MM.1S (cell line): ENCODE measurements at regions not wholly inside any gene's neighbourhood (a gene's known extent, or its start where the extent isn't known, plus 50 kb on each side); places are given as distances from the start of the nearest gene placed in this dataset.

ENCODE experiments used
- DNase-seq: peaks from one replicate; pipeline ENCODE4 v3.0.0-alpha.2; 2015
- H2AFZ ChIP-seq: fragments of 300-600 bp; sonication (generic); 2 replicates; pipeline ENCODE4 v1.6.0; 2016; ENCODE audit warnings: antibody characterized with exemption, low read length
- H3F3A ChIP-seq: fragments of 300-600 bp; sonication (generic); 2 replicates; pipeline ENCODE4 v1.6.1; 2016; ENCODE audit warnings: mild to moderate bottlenecking, antibody characterized with exemption, low read length, moderate library complexity, mixed read lengths; ENCODE audit not compliant: insufficient read depth
- H3K27ac ChIP-seq: fragments of 300-600 bp; sonication (generic); 2 replicates; pipeline ENCODE4 v1.5.1; 2016; ENCODE audit warnings: mild to moderate bottlenecking, low read length
- H3K27me3 ChIP-seq: fragments of 300-600 bp; sonication (generic); replicated peaks from 2 replicates; pipeline ENCODE4 v1.6.0; 2016; ENCODE audit warnings: low read length; ENCODE audit not compliant: insufficient read depth
- H3K36me3 ChIP-seq: fragments of 300-600 bp; sonication (generic); replicated peaks from 2 replicates; pipeline ENCODE4 v1.6.1; 2016; ENCODE audit warnings: mild to moderate bottlenecking, low read length, mixed read lengths; ENCODE audit not compliant: insufficient read depth
- H3K4me1 ChIP-seq: fragments of 300-600 bp; sonication (generic); 2 replicates; pipeline ENCODE4 v1.6.1; 2016; ENCODE audit warnings: low read length, mixed read lengths
- H3K4me2 ChIP-seq: fragments of 300-600 bp; sonication (generic); 2 replicates; pipeline ENCODE4 v1.6.0; 2016; ENCODE audit warnings: low read depth, low read length
- H3K4me3 ChIP-seq: fragments of 300-600 bp; sonication (generic); 2 replicates; pipeline ENCODE4 v1.5.1; 2016; ENCODE audit warnings: low read length, mixed read lengths
- H3K79me2 ChIP-seq: fragments of 300-600 bp; sonication (generic); 2 replicates; pipeline ENCODE4 v1.6.1; 2016; ENCODE audit warnings: mixed run types, low read length, mixed read lengths
- H3K9ac ChIP-seq: fragments of 300-600 bp; sonication (generic); 2 replicates; pipeline ENCODE4 v1.6.1; 2016; ENCODE audit warnings: low read length, mixed read lengths
- H3K9me2 ChIP-seq: fragments of 300-600 bp; sonication (generic); replicated peaks from 2 replicates; pipeline ENCODE4 v1.6.1; 2016; ENCODE audit warnings: mild to moderate bottlenecking, low read length, mixed read lengths; ENCODE audit not compliant: insufficient read depth
- H3K9me3 ChIP-seq: fragments of 300-600 bp; sonication (generic); replicated peaks from 2 replicates; pipeline ENCODE4 v1.6.1; 2016; ENCODE audit warnings: mild to moderate bottlenecking, low read length, mixed read lengths; ENCODE audit not compliant: insufficient read depth
- H4K20me1 ChIP-seq: fragments of 300-600 bp; sonication (generic); 2 replicates; pipeline ENCODE4 v1.6.1; 2016; ENCODE audit warnings: mild to moderate bottlenecking, low read length, moderate library complexity, mixed read lengths; ENCODE audit not compliant: insufficient read depth
- CTCF ChIP-seq: fragments of 300-600 bp; sonication (generic); IDR thresholded peaks from 2 replicates; pipeline ENCODE4 v1.5.1; 2016; ENCODE audit warnings: antibody characterized with exemption, low read length, mixed read lengths
- EZH2 ChIP-seq: fragments of 300-600 bp; sonication (generic); optimal IDR thresholded peaks from 2 replicates; pipeline ENCODE3; 2017; ENCODE audit warnings: low read depth, mild to moderate bottlenecking, antibody characterized with exemption, low read length, mixed read lengths
- EZH2phosphoT487 ChIP-seq: fragments of 300-600 bp; sonication (generic); IDR thresholded peaks from 2 replicates; pipeline ENCODE4 v1.6.1; 2018; ENCODE audit warnings: antibody characterized with exemption, low read length

GRCh38 chr14:71414631-71415403 is 507.6 kb downstream of the PCNX1 start:
- H2AFZ ChIP-seq, result no peak overlapping the region
- H3K9me3 ChIP-seq, result no peaks in the 10 kb centered on the region
- no peaks in the 10 kb centered on the region for H3K4me1 ChIP-seq
- H3F3A ChIP-seq, result no peaks in the 10 kb centered on the region
- no peaks in the 10 kb centered on the region for H3K9me2 ChIP-seq
- TF ChIP-seq EZH2, result no peak
- no peak for TF ChIP-seq CTCF
- no peaks in the 10 kb centered on the region for H4K20me1 ChIP-seq
- no peak for DNase-seq
- no peaks in the 10 kb centered on the region; the same call in 1 of the 2 replicates for H3K79me2 ChIP-seq
- no peak overlapping the region for H3K27ac ChIP-seq
- no peak overlapping the region for H3K4me2 ChIP-seq
- H3K4me3 ChIP-seq, result no peak overlapping the region
- no peaks in the 10 kb centered on the region for H3K36me3 ChIP-seq
- no peaks in the 10 kb centered on the region for H3K27me3 ChIP-seq
- no peak overlapping the region for H3K9ac ChIP-seq

GRCh38 chr14:71415404-71415690 is 508.1 kb downstream of the PCNX1 start:
- no peak overlapping the region for H2AFZ ChIP-seq
- no peak overlapping the region for H3K27ac ChIP-seq
- H3K79me2 ChIP-seq, result no peaks in the 10 kb centered on the region; the same call in 1 of the 2 replicates

GRCh38 chr14:71416392-71416791 is 509.1 kb downstream of the PCNX1 start:
- Histone ChIP-seq H3K9me3 (no peaks in the 10 kb centered on the region), H3F3A (no peaks in the 10 kb centered on the region), H3K36me3 (no peaks in the 10 kb centered on the region), H3K4me3 (no peak overlapping the region), H3K79me2 (no peaks in the 10 kb centered on the region; the same call in 1 of the 2 replicates), H3K9me2 (no peaks in the 10 kb centered on the region), H3K27me3 (no peaks in the 10 kb centered on the region), H3K4me1 (no peaks in the 10 kb centered on the region), H4K20me1 (no peaks in the 10 kb centered on the region), H3K9ac (no peak overlapping the region), H2AFZ (no peak overlapping the region), H3K4me2 (no peak overlapping the region), H3K27ac (no peak overlapping the region)
- no peak for DNase-seq
- TF ChIP-seq EZH2 (no peak), EZH2phosphoT487 (no peak), CTCF (no peak)

More at GRCh38 chr14:71415404-71415690, 508.1 kb downstream of the PCNX1 start:
- Histone ChIP-seq H3F3A (no peaks in the 10 kb centered on the region), H3K9ac (no peak overlapping the region), H4K20me1 (no peaks in the 10 kb centered on the region), H3K9me2 (no peaks in the 10 kb centered on the region), H3K4me3 (no peak overlapping the region), H3K4me2 (no peak overlapping the region), H3K4me1 (no peaks in the 10 kb centered on the region), H3K27me3 (no peaks in the 10 kb centered on the region), H3K9me3 (no peaks in the 10 kb centered on the region), H3K36me3 (no peaks in the 10 kb centered on the region)
- no peak for TF ChIP-seq EZH2phosphoT487
- TF ChIP-seq CTCF, result no peak
- TF ChIP-seq EZH2, result no peak
- DNase-seq, result no peak
